Astrocyte (in vitro differentiated cells and primary cell): ENCODE measurements at regions not wholly inside any gene's neighbourhood (a gene's known extent, or its start where the extent isn't known, plus 50 kb on each side); places are given as distances from the start of the nearest gene placed in this dataset.

Source experiments
- DNase-seq: peaks from one replicate; pipeline ENCODE4 v3.0.0-alpha.2; 2010; ENCODE audit warnings: low read depth
- FAIRE-seq: peaks from 2 replicates; lab custom pipeline; 2011; peaks lifted over from hg19 to GRCh38; lab: Jason Lieb, UNC
- H2AFZ ChIP-seq: 2 replicates; pipeline ENCODE4 v1.6.0; 2012; ENCODE audit warnings: low read depth, low read length, inconsistent platforms
- H3K27ac ChIP-seq: 2 replicates; pipeline ENCODE4 v1.5.1; 2011; ENCODE audit warnings: low read depth, low read length, inconsistent platforms
- H3K27me3 ChIP-seq: 2 replicates; pipeline ENCODE4 v1.6.0; 2011; ENCODE audit warnings: low read length, inconsistent platforms; ENCODE audit not compliant: insufficient read depth
- H3K36me3 ChIP-seq: 2 replicates; pipeline ENCODE4 v1.5.1; 2011; ENCODE audit warnings: low read length, inconsistent platforms; ENCODE audit not compliant: insufficient read depth
- H3K4me1 ChIP-seq: 2 replicates; pipeline ENCODE4 v1.5.1; 2011; ENCODE audit warnings: low read length, inconsistent platforms; ENCODE audit not compliant: insufficient read depth
- H3K4me2 ChIP-seq: 2 replicates; pipeline ENCODE4 v1.6.0; 2012; ENCODE audit warnings: low read length, inconsistent platforms
- H3K4me3 ChIP-seq: 2 replicates; pipeline ENCODE4 v1.5.1; 2011; ENCODE audit warnings: low read depth, mild to moderate bottlenecking, low read length, inconsistent platforms; ENCODE audit not compliant: insufficient read depth
- H3K79me2 ChIP-seq: 2 replicates; pipeline ENCODE4 v1.6.0; 2012; ENCODE audit warnings: mild to moderate bottlenecking, low read length, inconsistent platforms; ENCODE audit not compliant: insufficient read depth
- H3K9ac ChIP-seq: 2 replicates; pipeline ENCODE4 v1.6.0; 2012; ENCODE audit warnings: mild to moderate bottlenecking, low read length, inconsistent platforms
- H3K9me3 ChIP-seq: 2 replicates; pipeline ENCODE4 v1.5.1; 2012; ENCODE audit warnings: low read depth, mild to moderate bottlenecking, low read length, inconsistent platforms; ENCODE audit not compliant: insufficient read depth
- H4K20me1 ChIP-seq: 2 replicates; pipeline ENCODE4 v1.6.0; 2012; ENCODE audit warnings: low read length, inconsistent platforms; ENCODE audit not compliant: insufficient read depth
- H3K27ac Mint-ChIP-seq: one replicate; pipeline ENCODE4 v1.8.0; 2021; ENCODE audit warnings: mild to moderate bottlenecking, mixed read lengths; ENCODE audit not compliant: unreplicated experiment
- H3K27me3 Mint-ChIP-seq: one replicate; pipeline ENCODE4 v1.8.0; 2021; ENCODE audit warnings: low read depth, mixed read lengths; ENCODE audit not compliant: unreplicated experiment
- H3K36me3 Mint-ChIP-seq: one replicate; pipeline ENCODE4 v1.8.0; 2021; ENCODE audit warnings: low read depth, mixed read lengths; ENCODE audit not compliant: unreplicated experiment
- H3K4me1 Mint-ChIP-seq: one replicate; pipeline ENCODE4 v1.8.0; 2021; ENCODE audit warnings: low read depth, mixed read lengths; ENCODE audit not compliant: unreplicated experiment
- H3K4me3 Mint-ChIP-seq: one replicate; pipeline ENCODE4 v1.8.0; 2021; ENCODE audit warnings: mild to moderate bottlenecking, moderate library complexity, mixed read lengths; ENCODE audit not compliant: unreplicated experiment
- H3K9me3 Mint-ChIP-seq: one replicate; pipeline ENCODE4 v1.8.0; 2021; ENCODE audit warnings: mild to moderate bottlenecking, mixed read lengths; ENCODE audit not compliant: unreplicated experiment
- CTCF ChIP-seq: IDR thresholded peaks from 2 replicates; pipeline ENCODE4 v1.5.1; 2011; ENCODE audit warnings: low read depth, mild to moderate bottlenecking, inconsistent platforms, low read length, moderate library complexity; ENCODE audit not compliant: insufficient read depth
- EZH2 ChIP-seq: IDR thresholded peaks from 2 replicates; pipeline ENCODE4 v1.6.1; 2012; ENCODE audit warnings: mild to moderate bottlenecking, low read length, inconsistent platforms; ENCODE audit not compliant: insufficient read depth

- Mint-ChIP-seq H3K27me3 (peaks cover 16% of the 10 kb centered on the region), H3K27ac (no peak overlapping the region), H3K4me3 (no peak overlapping the region), H3K9me3 (peaks cover 2% of the 10 kb centered on the region), H3K4me1 (no peaks in the 10 kb centered on the region), H3K36me3 (no peaks in the 10 kb centered on the region)
- TF ChIP-seq CTCF: no peak
- no peak for TF ChIP-seq EZH2
- no peak for FAIRE-seq
- Histone ChIP-seq H3K9ac (no peak overlapping the region), H3K36me3 (no peaks in the 10 kb centered on the region), H3K79me2 (no peaks in the 10 kb centered on the region), H3K4me1 (no peaks in the 10 kb centered on the region), H3K4me2 (peak overlapping the region; percentile 29), H3K4me3 (no peak overlapping the region), H3K27me3 (no peaks in the 10 kb centered on the region), H4K20me1 (no peaks in the 10 kb centered on the region), H2AFZ (no peak overlapping the region), H3K27ac (no peak overlapping the region), H3K9me3 (no peaks in the 10 kb centered on the region)
- peak; percentile 31 for DNase-seq
Observed at GRCh38 chr16:17590711-17591654, 120.2 kb upstream of the XYLT1 start.

GRCh38 chr16:17589898-17590297 is 119.1 kb upstream of the XYLT1 start:
- Histone ChIP-seq H3K79me2 (no peaks in the 10 kb centered on the region), H3K4me1 (no peaks in the 10 kb centered on the region), H3K9me3 (no peaks in the 10 kb centered on the region), H3K9ac (no peak overlapping the region), H3K4me3 (no peak overlapping the region), H3K4me2 (no peak overlapping the region), H4K20me1 (no peaks in the 10 kb centered on the region), H2AFZ (no peak overlapping the region), H3K27ac (no peak overlapping the region), H3K27me3 (no peaks in the 10 kb centered on the region), H3K36me3 (no peaks in the 10 kb centered on the region)
- Mint-ChIP-seq H3K9me3 (peaks cover 2% of the 10 kb centered on the region), H3K27me3 (peaks cover 16% of the 10 kb centered on the region), H3K27ac (no peak overlapping the region), H3K4me3 (no peak overlapping the region), H3K4me1 (no peaks in the 10 kb centered on the region), H3K36me3 (no peaks in the 10 kb centered on the region)
- FAIRE-seq: no peak
- no peak for TF ChIP-seq CTCF
- TF ChIP-seq EZH2: no peak
- no peak for DNase-seq
